ENCODE measurements at regions not wholly inside any gene's neighbourhood (a gene's known extent, or its start where the extent isn't known, plus 50 kb on each side); places are given as distances from the start of the nearest gene placed in this dataset.

DNA sequence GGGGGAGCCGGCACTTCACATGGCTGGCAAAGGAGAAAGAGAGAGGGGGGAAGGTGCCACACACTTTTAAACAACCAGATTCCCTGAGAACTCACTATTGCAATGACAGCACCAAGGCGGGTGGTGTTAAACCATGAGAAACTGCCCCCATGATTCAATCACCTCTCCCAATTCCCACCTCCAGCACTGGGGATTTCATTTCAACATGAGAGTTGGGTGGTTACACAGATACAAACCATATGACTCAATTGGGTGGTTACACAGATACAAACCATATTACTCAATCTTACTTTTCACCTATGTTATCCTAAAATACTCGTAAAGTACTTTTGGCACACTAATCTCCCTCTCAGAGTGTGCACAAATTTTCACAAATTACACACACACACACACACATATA lies 1097.5 kb upstream of the TMPRSS15 start:
- H3K9me3 ChIP-seq = peaks cover 2% of the 10 kb centered on the region
- TF ChIP-seq CTCF (IDR thresholded peaks at IDR 0.05) = no peak
- H3K4me3 ChIP-seq = no peak overlapping the region
- ATAC-seq (ENCODE audit: insufficient number of reproducible peaks, low FRiP score, low read depth) = no peak
- H3K36me3 ChIP-seq = no peaks in the 10 kb centered on the region
- no peak for DNase-seq (ENCODE audit: low spot score)
- no peaks in the 10 kb centered on the region for H3K27me3 ChIP-seq (replicated peaks; ENCODE audit: insufficient read depth)
- H3K27ac ChIP-seq = no peak overlapping the region
- H3K4me1 ChIP-seq (ENCODE audit: control insufficient read depth in 1 of 2, low read depth in 2 of 2) = no peaks in the 10 kb centered on the region

- DNase-seq (ENCODE audit: low spot score) (no peak), ATAC-seq (ENCODE audit: insufficient number of reproducible peaks, low FRiP score, low read depth) (no peak)
- H3K36me3 ChIP-seq = no peaks in the 10 kb centered on the region
- H3K9me3 ChIP-seq = peaks cover 2% of the 10 kb centered on the region
- H3K4me1 ChIP-seq (ENCODE audit: control insufficient read depth in 1 of 2, low read depth in 2 of 2) = no peaks in the 10 kb centered on the region
- TF ChIP-seq CTCF (IDR thresholded peaks at IDR 0.05) = no peak
- H3K4me3 ChIP-seq = no peak overlapping the region
- H3K27me3 ChIP-seq (replicated peaks; ENCODE audit: insufficient read depth) = no peaks in the 10 kb centered on the region
- H3K27ac ChIP-seq = no peak overlapping the region
These were observed 1104.2 kb upstream of the TMPRSS15 start for GRCh38 chr21:19507682-19508260.

- no peaks in the 10 kb centered on the region for H3K4me1 ChIP-seq (ENCODE audit: control insufficient read depth in 1 of 2, low read depth in 2 of 2)
- TF ChIP-seq CTCF (IDR thresholded peaks at IDR 0.05) = no peak
- no peaks in the 10 kb centered on the region for H3K27me3 ChIP-seq (replicated peaks; ENCODE audit: insufficient read depth)
- DNase-seq (ENCODE audit: low spot score) = no peak
- H3K9me3 ChIP-seq = peaks cover 2% of the 10 kb centered on the region
- H3K4me3 ChIP-seq = no peak overlapping the region
- H3K36me3 ChIP-seq = no peaks in the 10 kb centered on the region
- no peak overlapping the region for H3K27ac ChIP-seq
- no peak for ATAC-seq (ENCODE audit: insufficient number of reproducible peaks, low FRiP score, low read depth)
These were observed 1104.9 kb upstream of the TMPRSS15 start for GRCh38 chr21:19508442-19508841.

GRCh38 chr21:19508844-19509243 lies 1105.3 kb upstream of the TMPRSS15 start:
- peaks cover 2% of the 10 kb centered on the region for H3K9me3 ChIP-seq
- H3K27ac ChIP-seq = no peak overlapping the region
- no peak overlapping the region for H3K4me3 ChIP-seq
- no peak for TF ChIP-seq CTCF (IDR thresholded peaks at IDR 0.05)
- DNase-seq (ENCODE audit: low spot score) (no peak), ATAC-seq (ENCODE audit: insufficient number of reproducible peaks, low FRiP score, low read depth) (no peak)
- H3K36me3 ChIP-seq = no peaks in the 10 kb centered on the region
- H3K4me1 ChIP-seq (ENCODE audit: control insufficient read depth in 1 of 2, low read depth in 2 of 2) = no peaks in the 10 kb centered on the region
- H3K27me3 ChIP-seq (replicated peaks; ENCODE audit: insufficient read depth) = no peaks in the 10 kb centered on the region

GRCh38 chr21:19510057-19510456 lies 1106.5 kb upstream of the TMPRSS15 start:
- H3K27me3 ChIP-seq (replicated peaks; ENCODE audit: insufficient read depth) = no peaks in the 10 kb centered on the region
- no peak overlapping the region for H3K4me3 ChIP-seq
- no peaks in the 10 kb centered on the region for H3K9me3 ChIP-seq
- ATAC-seq (ENCODE audit: insufficient number of reproducible peaks, low FRiP score, low read depth) = no peak
- H3K4me1 ChIP-seq (ENCODE audit: control insufficient read depth in 1 of 2, low read depth in 2 of 2) = no peaks in the 10 kb centered on the region
- TF ChIP-seq CTCF (IDR thresholded peaks at IDR 0.05) = no peak
- H3K36me3 ChIP-seq = no peaks in the 10 kb centered on the region
- no peak for DNase-seq (ENCODE audit: low spot score)
- H3K27ac ChIP-seq = no peak overlapping the region
